Mammary epithelial cell (primary cell): ENCODE measurements at regions not wholly inside any gene's neighbourhood (a gene's known extent, or its start where the extent isn't known, plus 50 kb on each side); places are given as distances from the start of the nearest gene placed in this dataset.

Experiments used
- CTCF ChIP-seq, 2 donors: IDR thresholded peaks in 1 of 2; conservative IDR thresholded peaks in 1 of 2; 2 replicates each; pipeline ENCODE4 v1.5.1; 2011 to 2012; ENCODE audit warnings: inconsistent platforms in 2 of 2, low read length in 2 of 2, mild to moderate bottlenecking in 2 of 2, control low read depth in 1 of 2, low read depth in 1 of 2; ENCODE audit not compliant: insufficient read depth in 1 of 2; ENCODE audit errors: extremely low read depth in 1 of 2
- EZH2 ChIP-seq: IDR thresholded peaks from 2 replicates; pipeline ENCODE4 v1.6.1; 2012; ENCODE audit warnings: low read length, inconsistent platforms, borderline replicate concordance

- TF ChIP-seq CTCF (conservative IDR thresholded peaks at IDR 0.05 in 1 of 2, IDR thresholded peaks at IDR 0.05 in 1 of 2; ENCODE audit: extremely low read depth in 1 of 2, insufficient read depth in 1 of 2, low read depth in 1 of 2, low read length in 2 of 2) (no peak), EZH2 (no peak)
Measured at GRCh38 chr1:30489737-30490389, 233.5 kb downstream of the MATN1 start.
